ENCODE measurements at regions not wholly inside any gene's neighbourhood (a gene's known extent, or its start where the extent isn't known, plus 50 kb on each side); places are given as distances from the start of the nearest gene placed in this dataset.
A peak's percentile ranks its signal among the peaks of the same experiment; 100 is the strongest.
"Not testable (repeated sequence)": the region's sequence is repeated elsewhere in the genome, so short reads cannot be mapped to it uniquely, and the experiment has no call there.

GRCh38 chr4:156173486-156173885 is 219.8 kb upstream of the CTSO start:
- DNase-seq (ENCODE audit: low spot score), result no peak

DNA sequence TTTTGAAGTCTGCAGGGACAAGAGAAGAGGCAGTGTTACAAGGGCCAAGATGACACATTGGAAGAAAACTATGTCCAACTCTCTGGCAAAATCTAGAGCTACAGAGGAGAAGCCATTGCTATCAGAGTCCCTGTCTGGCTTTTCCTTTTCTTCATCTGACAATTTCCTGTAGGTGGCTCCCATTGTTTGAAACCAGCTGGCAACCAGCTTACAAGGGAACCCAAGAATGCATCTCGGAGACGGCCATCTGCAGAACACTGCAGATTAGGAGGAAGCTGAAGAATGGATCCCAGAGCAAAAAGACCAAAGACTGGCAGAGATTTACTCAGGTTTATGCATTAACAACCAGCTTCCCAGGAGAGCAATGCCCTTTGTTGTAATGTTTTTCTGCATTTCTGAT is 216.2 kb upstream of the CTSO start:
- no peak for DNase-seq (ENCODE audit: low spot score)

DNA sequence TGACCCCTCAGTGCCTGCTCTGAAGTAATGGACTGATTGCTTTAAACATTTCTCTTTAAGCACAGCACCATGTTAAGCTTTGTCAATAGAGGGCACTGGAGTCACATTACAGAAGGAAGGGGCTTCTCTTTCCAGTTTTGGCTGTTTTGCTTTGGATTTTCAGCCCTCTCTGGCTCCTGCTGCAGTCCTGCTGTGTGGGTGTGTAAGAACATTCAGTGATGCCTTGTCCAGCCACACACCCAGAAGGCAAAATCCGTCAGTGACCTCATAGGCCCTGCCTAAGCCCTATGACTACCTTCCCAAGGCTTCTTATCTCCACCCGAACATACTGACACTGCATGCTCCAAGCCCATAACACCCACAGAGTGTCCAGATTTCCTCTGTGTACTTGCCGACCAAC is 215.3 kb upstream of the CTSO start:
- DNase-seq (ENCODE audit: low spot score), result peak; percentile 7

DNA sequence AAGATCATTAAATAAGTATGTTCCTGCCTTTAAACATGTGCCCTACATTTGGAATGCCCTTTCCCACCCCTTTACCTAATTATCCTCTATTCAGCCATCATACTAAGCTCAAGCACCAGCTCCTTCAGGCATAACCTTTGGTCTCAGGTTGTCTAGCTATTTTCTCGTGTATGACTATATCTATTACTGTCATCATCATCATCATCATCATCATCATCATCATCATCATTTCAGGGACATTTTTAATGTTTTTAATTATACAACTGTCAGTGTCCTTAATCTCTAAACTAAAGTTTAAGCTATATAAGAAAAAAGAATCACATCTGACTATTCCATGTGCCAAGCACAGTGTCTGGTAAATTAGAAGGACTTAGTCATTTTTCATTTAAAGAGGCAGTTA is 214.6 kb upstream of the CTSO start:
- no peak for DNase-seq (ENCODE audit: low spot score)

DNA sequence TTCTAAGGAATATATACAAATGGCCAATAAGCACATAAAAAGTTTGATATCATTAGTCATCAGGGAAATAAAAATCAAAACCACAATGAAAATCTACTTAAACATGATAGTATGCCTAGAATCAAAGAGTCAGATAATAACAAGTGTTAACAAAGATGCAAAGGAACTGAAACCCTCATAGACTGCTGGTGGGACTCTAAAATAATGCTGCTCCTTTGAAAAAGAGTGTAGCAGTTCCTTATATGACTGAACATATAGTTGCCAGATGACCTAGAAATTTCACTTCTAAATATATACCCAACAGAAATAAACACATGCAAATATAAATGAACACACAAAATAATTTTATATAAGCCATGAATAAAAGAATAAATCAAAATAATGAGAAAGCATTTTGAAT is 205.1 kb upstream of the CTSO start:
- no peak for DNase-seq (ENCODE audit: low spot score)

DNA sequence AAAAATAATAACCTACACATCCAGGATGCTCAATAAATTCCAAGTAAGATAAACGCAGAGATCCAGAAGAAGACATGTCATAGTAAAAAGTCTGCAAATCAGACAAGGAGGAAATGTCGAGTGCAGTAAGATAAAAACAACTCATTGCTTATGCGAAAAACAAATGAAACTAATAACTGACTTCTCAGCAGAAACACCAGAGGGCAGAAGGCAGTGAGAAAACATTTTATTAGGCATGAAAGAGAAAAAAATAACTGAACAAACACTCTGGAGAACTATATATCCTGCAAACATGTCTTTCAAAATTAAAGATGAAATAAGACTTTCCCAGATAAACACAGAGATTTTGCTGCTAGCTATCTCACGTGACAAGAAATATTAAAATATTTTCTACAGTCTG is 201.3 kb upstream of the CTSO start:
- DNase-seq (ENCODE audit: low spot score), result no peak

DNA sequence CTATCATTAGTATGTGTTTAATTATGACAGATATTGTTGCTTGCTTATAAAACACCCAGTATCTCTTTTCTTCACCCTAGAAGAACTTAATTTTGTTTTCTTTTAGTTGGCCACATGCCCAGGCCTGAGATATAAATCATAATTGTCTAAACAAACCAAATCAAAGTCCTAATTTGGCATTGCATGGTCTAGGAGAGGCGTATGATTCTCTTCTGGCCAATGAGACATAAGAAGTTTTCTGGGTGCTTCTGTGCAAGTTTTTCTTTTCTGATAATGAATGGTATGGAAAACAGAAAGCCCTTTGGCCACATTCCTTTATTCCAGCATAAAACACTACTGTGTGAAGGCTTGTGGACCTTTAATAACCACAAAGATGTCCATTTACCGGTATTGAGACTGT is 192.9 kb upstream of the CTSO start:
- no peak for DNase-seq (ENCODE audit: low spot score)

DNA sequence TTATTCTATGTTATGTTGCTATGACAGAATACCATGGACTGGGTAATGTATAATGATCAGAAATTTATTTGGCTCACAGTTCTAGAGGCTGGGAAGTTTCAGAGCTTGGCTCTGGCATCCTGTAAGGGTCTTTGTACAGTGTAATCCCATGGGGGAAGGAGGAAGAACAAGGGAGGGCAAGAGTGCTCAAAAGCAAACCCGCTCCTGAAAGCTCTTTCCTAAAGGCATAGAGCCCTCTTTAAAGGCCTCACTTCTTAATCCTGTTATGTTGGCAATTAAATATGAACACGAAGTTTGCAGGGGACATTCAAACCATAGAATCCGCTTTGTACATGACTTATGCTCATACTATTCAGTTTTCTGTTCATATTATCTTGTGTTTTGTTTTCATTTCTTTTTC is 191.3 kb upstream of the CTSO start:
- no peak for DNase-seq (ENCODE audit: low spot score)

DNA sequence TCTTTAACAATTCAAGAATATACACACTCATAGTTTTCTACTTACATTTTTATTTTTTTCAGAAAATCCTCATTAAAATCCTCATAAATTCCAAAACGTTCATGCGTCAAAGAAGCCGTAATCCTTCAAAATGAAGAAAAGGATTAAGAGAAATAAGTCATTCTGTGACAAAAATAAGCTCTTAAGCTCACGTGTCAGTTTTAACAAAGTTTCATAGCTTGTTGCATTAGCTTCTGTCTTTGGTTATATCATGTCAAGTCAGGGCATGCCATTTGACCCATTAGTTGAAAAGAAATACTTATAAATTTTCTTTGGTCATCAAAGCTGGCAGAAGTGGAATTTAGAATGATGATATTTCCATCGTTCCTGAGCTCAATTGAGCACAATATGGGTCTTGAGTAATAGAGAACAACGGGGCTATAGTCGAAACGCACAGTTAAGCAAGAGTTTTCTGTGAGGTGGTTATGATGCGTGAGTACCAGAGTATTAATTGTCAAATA is 185.2 kb upstream of the CTSO start:
- no peak for DNase-seq (ENCODE audit: low spot score)

DNA sequence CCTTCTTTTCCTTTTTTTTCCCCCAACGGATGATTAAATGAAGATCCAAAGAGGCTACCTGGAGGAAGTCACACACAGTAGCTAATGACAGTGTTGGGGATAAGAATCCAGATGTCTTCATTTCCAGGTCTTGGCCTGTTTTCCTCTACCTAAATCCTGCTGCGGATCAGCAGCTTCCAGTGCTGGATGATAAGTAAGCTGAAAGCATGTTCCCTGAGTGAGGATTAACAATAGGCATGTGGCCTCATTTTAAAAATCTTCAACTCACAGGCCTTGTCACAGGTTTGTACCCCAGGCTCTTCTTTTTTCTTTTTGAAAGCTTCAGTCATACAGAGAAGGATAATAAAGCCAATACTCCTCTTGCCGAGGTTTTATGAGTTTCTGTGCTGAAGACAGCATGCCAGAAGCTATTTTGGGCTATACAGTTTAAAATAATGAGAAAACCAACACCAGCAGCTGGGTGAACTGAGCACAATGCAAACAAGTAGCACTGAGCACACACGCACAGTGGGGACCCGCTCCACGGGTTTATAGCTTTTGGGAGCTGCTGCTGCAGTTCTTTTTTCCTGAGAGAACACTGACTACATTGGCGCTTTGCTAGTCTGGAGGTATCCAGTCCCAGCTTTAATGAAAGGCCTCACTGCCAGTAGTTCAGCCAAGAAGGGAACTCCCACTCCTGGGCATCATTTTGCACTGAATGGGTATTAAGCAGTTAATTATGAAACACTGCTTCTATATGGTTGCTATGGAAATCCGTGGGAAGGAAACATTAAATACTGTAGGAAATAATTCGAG is 184.2 kb upstream of the CTSO start:
- no peak for DNase-seq (ENCODE audit: low spot score)

GRCh38 chr4:156132196-156132595 is 178.5 kb upstream of the CTSO start:
- DNase-seq (ENCODE audit: low spot score), result no peak

DNA sequence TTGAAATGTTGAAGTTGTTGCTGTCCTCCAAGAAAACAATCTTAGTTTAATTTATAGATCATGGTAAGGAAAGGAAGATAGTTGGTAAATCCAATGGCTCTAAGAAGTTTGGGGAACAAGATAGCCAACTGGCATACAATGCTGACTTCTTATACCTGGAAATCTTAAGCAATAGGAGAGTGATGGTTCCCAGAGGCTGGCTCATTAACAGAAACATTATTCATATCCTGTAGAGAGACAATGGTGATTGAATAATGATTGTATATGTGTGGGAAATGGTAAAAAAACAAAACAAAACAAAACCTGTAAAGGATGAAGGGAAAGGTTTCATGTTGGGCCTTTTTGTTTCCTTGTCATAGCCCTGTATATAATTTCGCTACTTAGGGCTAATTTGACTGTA is 174.9 kb upstream of the CTSO start:
- no peak for DNase-seq (ENCODE audit: low spot score)

DNA sequence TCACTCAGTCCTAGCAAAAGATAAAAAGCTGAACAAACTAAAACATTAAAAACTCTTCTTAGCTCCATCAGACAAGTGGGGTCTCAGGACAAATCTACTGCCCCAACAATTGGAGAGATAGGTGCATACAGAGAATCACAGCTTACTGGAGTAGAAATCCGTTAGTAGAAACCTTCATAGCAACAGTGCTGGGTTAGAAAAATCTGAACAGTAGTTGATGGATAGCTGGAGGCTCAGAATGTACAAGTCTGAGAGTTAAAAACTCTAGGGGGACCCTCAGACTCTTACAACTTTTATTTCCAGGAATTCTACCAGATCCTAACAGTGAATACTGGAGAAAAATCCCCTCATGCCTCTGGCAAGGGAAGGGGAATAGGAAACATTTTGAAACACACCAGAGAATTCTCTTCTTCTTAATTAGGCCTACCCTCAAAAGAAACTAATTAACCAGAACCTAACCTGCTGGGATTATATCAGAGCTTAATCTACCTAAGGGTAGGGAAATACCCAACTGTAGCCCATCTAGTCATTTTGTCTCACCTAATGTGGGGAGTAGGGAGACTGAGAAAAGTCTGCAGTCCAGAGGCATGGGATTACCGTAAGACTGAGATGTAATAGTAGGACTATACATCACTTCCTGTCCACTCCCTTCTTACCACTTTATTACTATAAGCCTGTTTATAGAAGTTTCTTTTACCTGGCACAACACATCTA is 165.0 kb upstream of the CTSO start:
- DNase-seq (ENCODE audit: low spot score), result no peak

DNA sequence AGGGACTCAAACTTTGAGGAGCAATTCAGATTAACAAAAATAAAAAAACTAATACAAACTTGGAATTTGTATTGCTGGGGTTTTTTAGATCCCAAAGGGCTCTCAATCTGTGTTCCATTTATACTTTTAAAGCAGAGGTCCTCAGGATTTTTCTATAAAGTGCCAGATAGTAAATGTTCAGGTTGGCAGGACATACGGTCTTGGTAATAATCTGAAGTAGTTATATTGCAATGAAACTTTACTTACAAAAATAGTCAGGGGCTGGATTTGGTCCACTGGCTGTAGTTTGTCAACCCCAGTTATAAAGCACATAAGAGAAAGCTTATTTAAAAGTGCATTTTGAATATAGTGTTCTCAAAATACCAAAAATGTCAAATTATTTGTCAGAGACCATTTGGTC is 164.1 kb upstream of the CTSO start:
- no peak for DNase-seq (ENCODE audit: low spot score)

GRCh38 chr4:156116991-156117390 is 163.3 kb upstream of the CTSO start:
- DNase-seq (ENCODE audit: low spot score), result no peak

- DNase-seq (ENCODE audit: low spot score), result no peak
These were observed 159.6 kb upstream of the CTSO start for GRCh38 chr4:156113138-156113765.

- DNase-seq (ENCODE audit: low spot score), result no peak
These were observed 158.0 kb upstream of the CTSO start for GRCh38 chr4:156111686-156112085.

DNA sequence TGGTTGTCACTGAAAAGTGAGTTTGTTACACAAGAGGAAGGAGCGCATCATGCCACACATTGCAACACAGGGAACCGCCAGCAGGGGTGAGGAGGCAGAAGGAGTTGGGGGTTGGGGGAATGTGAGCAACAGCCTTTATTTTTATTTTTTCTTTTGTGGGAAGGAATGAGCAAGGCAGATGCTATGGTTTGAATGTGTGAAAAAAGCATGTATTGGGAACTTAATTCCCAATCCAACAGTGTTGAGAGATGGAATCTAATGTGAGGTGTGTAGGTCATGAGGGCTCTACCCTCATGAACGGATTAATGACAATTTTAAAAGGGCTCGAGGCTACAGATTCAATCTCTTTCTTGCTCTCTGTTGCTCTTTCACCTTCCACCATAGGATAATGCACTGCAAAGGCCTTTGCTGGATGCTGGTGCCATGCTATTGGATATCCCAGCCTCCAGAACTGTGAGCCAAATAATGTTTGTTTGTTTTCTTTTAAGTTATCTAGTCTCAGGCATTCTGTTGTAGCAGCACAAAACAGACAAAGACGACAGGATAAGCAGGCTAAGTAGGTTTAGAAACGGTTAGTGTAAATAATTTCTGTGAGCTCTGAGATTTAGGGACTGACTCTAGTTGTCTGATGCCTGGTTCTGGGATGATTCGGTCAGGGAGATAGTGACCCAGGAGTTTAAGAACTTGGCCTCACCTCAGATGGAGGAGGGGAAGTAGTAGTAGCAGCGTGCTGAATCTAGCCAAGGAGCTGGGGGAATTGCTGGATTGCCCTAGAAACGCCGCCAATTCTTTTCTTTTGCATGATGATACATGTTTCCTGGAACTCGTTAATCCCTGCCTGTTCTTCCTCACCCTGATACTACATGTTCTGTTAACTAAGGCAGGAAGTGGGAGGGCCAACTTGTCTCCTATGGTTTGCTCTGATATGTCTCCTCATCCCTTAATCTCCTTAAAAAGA is 156.6 kb upstream of the CTSO start:
- no peak for DNase-seq (ENCODE audit: low spot score)

- not testable (repeated sequence) for DNase-seq (ENCODE audit: low spot score)
These were observed 155.4 kb upstream of the CTSO start for GRCh38 chr4:156109087-156109486.

GRCh38 chr4:156103311-156103710 is 149.6 kb upstream of the CTSO start:
- DNase-seq (ENCODE audit: low spot score), result no peak

- no peak for DNase-seq (ENCODE audit: low spot score)
These were observed 148.7 kb upstream of the CTSO start for GRCh38 chr4:156102411-156102810.

DNA sequence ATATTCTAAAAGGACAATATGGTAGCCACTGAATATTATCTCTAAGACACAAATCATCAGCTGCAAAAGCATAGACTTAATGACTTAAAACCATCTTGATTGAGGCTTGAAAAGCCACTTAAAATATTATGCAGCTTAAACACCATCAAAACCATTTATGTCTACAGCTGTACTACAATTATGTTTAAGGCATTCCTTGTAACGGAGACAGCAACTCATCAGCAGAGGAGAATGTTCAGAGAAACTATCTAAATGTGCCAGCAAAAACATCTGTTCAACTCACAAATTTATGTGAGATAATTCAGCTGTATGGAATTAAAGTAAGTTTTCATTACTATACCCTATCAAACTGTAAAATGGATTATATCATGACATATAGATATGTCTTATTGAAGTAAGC is 147.9 kb upstream of the CTSO start:
- DNase-seq (ENCODE audit: low spot score), result no peak
